Memory B cell (primary cell): ENCODE measurements at regions not wholly inside any gene's neighbourhood (a gene's known extent, or its start where the extent isn't known, plus 50 kb on each side); places are given as distances from the start of the nearest gene placed in this dataset.
"Not testable (repeated sequence)": the region's sequence is repeated elsewhere in the genome, so short reads cannot be mapped to it uniquely, and the experiment has no call there.

Source experiments
- ATAC-seq: fragments of 150-1000 bp; cut with Tn5 transposase; 2 replicates; pipeline ENCODE4 v1.10.0; 2021; ENCODE audit warnings: low read depth, mild to moderate bottlenecking, moderate library complexity
- DNase-seq, 2 donors: peaks; one replicate each; pipeline ENCODE4 v3.0.0; 2022; ENCODE audit warnings: low spot score in 2 of 2
- H3K27ac Mint-ChIP-seq: one replicate; pipeline ENCODE4 v1.8.0; 2022; ENCODE audit warnings: mild to moderate bottlenecking, moderate library complexity, mixed read lengths
- H3K27me3 Mint-ChIP-seq: one replicate; pipeline ENCODE4 v1.8.0; 2022; ENCODE audit warnings: mixed read lengths
- H3K36me3 Mint-ChIP-seq: one replicate; pipeline ENCODE4 v1.8.0; 2022; ENCODE audit warnings: mild to moderate bottlenecking, mixed read lengths
- H3K4me1 Mint-ChIP-seq: one replicate; pipeline ENCODE4 v1.8.0; 2022; ENCODE audit warnings: mixed read lengths
- H3K4me3 Mint-ChIP-seq: one replicate; pipeline ENCODE4 v1.8.0; 2022; ENCODE audit warnings: mild to moderate bottlenecking, moderate library complexity, mixed read lengths
- H3K9me3 Mint-ChIP-seq: one replicate; pipeline ENCODE4 v1.8.0; 2022; ENCODE audit warnings: mixed read lengths

DNA sequence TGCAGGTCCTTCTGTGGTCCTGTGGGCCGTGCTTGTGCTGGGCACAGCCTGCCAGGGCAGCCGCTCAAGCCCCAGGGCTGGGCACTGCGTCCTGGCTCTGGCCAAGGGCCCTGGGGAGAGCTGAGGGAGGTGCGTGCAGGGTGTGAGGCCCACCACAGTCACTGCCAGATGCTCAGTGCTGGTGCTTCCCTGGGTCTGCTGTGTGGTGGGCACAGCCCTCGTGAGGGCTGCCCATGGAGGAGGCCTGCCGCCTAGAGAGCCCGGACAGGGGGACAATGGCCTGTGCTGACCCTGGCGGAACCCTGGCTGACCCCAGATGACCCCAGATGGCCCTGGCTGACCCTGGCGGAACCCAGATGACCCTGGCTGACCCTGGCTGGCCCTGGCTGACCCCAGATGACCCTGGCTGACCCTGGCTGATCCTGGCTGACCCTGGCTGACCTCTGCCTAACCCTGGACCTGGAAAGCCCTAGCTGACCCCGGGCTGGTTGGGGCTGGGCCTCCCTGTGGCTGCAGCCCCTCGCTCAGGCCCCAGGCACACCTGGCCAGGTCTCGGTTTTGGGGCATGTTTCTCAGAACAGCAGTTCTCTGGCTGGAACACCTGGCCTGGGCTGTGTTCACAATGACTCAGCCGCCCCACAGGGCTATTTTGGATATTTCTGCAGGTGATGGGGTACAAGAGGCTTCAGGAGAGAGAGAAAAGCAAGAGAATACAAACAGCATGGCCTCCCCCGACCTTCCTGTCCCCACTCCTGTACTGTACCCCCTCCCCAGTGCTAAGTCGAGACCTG is 55.4 kb downstream of the TMEM121 start:
- Mint-ChIP-seq H3K36me3 (peaks cover 9% of the 10 kb centered on the region), H3K4me3 (peak overlapping the region; percentile 65), H3K27me3 (no peaks in the 10 kb centered on the region), H3K4me1 (peaks cover 51% of the 10 kb centered on the region), H3K9me3 (peaks cover 5% of the 10 kb centered on the region), H3K27ac (peak overlapping the region; percentile 90)
- DNase-seq (no peak), ATAC-seq (peak; percentile 28)

DNA sequence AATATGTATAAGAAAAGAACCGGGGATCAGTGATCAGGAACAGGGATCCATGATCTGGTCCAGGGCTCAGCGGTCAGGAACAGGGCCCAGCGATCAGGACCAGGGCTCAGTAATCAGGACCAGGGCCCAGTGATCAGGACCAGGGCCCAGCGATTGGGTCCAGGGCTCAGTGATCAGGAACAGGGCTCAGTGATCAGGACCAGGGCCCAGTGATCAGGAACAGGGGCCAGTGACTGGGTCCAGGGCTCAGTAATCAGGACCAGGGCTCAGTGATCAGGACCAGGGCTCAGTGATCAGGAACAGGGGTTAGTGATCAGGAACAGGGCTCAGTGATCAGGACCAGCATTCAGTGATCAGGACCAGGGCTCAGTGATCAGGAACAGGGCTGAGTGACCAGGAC is 56.3 kb downstream of the TMEM121 start:
- H3K27ac Mint-ChIP-seq: peak overlapping the region; percentile 90
- peaks cover 44% of the 10 kb centered on the region for H3K4me1 Mint-ChIP-seq
- H3K4me3 Mint-ChIP-seq: no peak overlapping the region
- H3K36me3 Mint-ChIP-seq: peaks cover 9% of the 10 kb centered on the region
- H3K27me3 Mint-ChIP-seq: no peaks in the 10 kb centered on the region
- ATAC-seq: no peak
- H3K9me3 Mint-ChIP-seq: peaks cover 5% of the 10 kb centered on the region
- DNase-seq: no peak

DNA sequence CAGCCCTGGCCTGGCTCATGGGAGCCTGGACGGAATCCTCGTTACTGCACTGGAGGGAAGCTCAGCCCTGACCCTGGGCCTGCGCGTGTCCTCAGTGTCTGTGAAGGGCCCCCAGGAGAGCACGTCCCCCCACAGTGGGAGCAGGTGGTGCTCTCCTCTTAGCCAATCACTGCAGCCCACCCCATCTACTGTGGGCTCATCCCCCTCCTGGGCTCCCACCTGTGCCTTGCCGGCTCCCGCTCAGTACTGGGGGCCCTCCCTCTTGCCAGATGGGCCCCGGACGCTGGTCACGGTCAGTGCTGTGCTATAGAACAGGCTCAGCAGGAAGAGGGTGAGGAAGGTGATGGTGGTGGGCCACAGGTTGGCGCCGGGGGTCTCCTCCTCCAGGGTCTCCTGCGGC is 57.5 kb downstream of the TMEM121 start:
- not testable (repeated sequence) for ATAC-seq, H3K36me3 Mint-ChIP-seq

DNA sequence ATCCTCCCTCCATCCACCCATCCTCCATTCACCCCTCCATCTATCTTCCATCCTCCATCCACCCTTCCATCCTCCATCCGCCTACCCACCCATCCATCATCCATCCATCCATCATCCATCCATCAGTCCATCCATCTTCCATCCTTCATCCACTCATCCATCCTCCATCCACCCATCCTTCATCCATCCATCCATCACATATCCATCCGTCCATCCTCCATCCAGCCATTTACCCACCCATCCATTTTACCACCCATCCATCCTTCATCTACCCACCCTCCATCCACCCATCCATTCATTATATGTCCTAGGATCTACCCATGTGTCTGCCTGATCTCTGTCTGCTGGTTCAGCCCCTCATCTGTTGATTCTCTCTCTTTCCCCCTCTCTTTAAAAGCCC is 58.9 kb downstream of the TMEM121 start:
- ATAC-seq, H3K36me3 Mint-ChIP-seq, H3K9me3 Mint-ChIP-seq, H3K27me3 Mint-ChIP-seq, DNase-seq: not testable (repeated sequence)
- Mint-ChIP-seq H3K4me1 (peaks cover 35% of the 10 kb centered on the region), H3K4me3 (peak overlapping the region; percentile 84), H3K27ac (peak overlapping the region; percentile 94)

More for the DNA sequence above, 57.5 kb downstream of the TMEM121 start:
- H3K9me3 Mint-ChIP-seq, H3K4me3 Mint-ChIP-seq, DNase-seq, H3K27me3 Mint-ChIP-seq: not testable (repeated sequence)
- Mint-ChIP-seq H3K4me1 (peaks cover 36% of the 10 kb centered on the region), H3K27ac (peak overlapping the region; percentile 65)

DNA sequence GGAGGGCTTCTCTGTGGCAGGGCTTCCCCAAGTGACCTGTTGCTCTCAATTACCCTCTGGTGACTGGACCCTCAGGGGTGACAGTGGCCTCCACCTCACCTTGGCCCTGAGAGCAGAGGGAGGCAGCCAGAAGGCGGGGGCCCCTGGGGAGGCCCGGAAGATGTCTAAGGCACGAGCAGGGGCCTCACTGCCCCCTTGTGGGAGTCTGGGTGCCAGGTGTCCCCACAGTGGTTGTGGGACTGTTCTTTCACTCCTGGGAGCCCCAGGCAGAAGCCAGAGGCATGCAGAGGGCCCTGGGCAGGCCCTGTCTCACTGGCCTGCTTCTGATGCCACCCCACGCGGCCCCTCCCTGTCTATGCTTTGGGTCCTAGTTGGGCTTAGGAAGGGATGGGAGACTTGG is 59.3 kb downstream of the TMEM121 start:
- not testable (repeated sequence) for H3K9me3 Mint-ChIP-seq, H3K27me3 Mint-ChIP-seq, H3K36me3 Mint-ChIP-seq
- ATAC-seq: peak; percentile 54
- Mint-ChIP-seq H3K27ac (peak overlapping the region; percentile 94), H3K4me3 (peak overlapping the region; percentile 84), H3K4me1 (peaks cover 30% of the 10 kb centered on the region)
- DNase-seq: peak; percentile 33 to 36

DNA sequence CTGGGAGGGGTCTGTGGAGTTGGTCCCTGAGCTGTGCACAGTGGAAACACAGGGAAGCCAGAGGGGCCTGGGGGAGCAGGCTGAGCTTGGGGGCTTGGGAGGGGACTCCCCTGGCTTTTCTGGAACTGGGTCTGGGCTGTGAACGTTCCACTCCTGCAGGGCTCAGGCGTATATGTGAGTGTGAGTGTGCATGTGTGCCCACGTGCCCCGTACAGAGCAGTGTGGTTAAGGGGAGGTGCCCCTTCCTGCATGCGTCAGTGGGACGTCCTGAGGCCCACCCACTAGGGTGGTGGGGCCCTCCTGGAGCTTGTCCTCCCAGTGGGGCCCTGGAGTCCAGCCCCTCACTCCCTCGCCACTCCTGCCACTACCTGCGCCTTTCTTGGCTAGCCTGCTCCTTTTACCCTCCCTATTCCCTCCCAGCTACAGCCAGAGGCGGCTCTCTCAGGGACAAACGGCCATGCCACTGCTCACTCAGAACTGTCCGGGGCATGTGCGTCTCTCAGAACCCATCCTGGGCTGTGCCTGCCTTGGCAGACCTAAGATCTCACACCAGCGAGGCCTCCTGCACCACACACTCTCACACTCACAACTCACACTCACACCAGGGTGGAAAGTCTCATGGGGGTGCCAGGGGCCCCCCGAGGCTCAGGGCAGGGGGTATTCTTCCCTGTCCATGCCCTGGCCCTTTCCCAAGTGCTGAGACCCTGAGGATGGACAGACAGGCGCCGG is 59.9 kb downstream of the TMEM121 start:
- Mint-ChIP-seq H3K4me1 (peaks cover 25% of the 10 kb centered on the region), H3K27ac (peak overlapping the region; percentile 94), H3K4me3 (peak overlapping the region; percentile 84)
- not testable (repeated sequence) for H3K9me3 Mint-ChIP-seq, H3K36me3 Mint-ChIP-seq, H3K27me3 Mint-ChIP-seq
- ATAC-seq (peak; percentile 93), DNase-seq (peak; percentile 25 to 33)

DNA sequence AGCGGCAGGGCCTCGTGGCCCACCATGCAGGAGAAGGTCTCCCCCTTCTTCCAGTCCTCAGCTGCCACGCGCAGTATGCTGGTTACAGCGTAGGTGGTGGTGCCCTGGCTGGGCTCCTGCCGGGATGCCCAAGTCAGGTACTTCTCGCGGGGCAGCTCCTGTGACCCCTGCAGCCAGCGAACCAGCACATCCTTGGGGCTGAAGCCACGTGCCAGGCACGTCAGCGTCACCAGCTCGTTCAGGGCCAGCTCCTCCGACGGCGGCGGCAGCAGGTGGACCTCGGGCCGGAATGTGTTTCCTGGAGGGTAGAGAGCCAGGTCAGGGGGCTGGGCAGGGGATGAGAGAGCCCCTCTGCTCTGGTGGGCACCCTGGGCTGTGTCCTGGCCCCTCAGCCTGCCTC is 60.7 kb downstream of the TMEM121 start:
- DNase-seq, H3K36me3 Mint-ChIP-seq, H3K27me3 Mint-ChIP-seq, ATAC-seq, H3K9me3 Mint-ChIP-seq: not testable (repeated sequence)
- Mint-ChIP-seq H3K4me3 (peak overlapping the region; percentile 56), H3K4me1 (peaks cover 22% of the 10 kb centered on the region), H3K27ac (peak overlapping the region; percentile 94)

DNA sequence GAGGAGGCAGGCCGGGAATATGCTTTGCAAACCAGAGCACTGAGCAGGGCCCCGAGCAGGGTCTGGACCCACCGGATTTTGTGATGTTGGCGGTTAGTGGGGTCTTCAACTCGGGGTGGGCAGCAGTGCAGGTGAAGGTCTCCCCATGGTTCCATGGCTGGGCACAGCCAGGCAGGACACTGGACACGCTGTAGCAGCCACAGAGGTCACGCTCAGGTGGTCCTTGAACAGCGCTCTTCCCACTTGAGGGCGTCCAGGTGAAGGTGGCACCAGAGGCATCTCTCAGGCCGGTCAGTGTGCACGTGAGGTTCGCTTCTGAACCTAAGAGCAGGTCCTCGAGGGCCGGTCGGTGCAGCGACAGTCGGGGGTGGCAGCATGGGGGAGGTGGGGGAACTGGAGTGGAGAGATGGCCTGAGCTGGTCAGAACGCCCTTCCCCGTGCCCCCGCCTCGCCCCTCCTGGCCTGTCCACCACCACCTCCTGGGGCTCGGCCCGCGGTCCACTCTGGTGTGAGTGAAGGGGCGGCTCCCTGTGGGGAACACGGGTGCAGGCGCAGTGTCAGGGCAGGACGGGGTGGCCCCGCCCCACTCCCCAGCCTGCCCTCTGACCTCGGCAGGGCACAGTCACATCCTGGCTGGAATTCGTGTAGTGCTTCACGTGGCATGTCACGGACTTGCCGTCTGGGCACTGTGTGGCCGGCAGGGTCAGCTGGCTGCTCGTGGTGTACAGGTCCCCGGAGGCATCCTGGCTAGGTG is 61.3 kb downstream of the TMEM121 start:
- not testable (repeated sequence) for ATAC-seq, H3K27me3 Mint-ChIP-seq, H3K9me3 Mint-ChIP-seq, H3K36me3 Mint-ChIP-seq, H3K27ac Mint-ChIP-seq
- H3K4me3 Mint-ChIP-seq: peak overlapping the region; percentile 41
- DNase-seq: peak in 1 of 2 donors; percentile 10
- peaks cover 19% of the 10 kb centered on the region for H3K4me1 Mint-ChIP-seq

DNA sequence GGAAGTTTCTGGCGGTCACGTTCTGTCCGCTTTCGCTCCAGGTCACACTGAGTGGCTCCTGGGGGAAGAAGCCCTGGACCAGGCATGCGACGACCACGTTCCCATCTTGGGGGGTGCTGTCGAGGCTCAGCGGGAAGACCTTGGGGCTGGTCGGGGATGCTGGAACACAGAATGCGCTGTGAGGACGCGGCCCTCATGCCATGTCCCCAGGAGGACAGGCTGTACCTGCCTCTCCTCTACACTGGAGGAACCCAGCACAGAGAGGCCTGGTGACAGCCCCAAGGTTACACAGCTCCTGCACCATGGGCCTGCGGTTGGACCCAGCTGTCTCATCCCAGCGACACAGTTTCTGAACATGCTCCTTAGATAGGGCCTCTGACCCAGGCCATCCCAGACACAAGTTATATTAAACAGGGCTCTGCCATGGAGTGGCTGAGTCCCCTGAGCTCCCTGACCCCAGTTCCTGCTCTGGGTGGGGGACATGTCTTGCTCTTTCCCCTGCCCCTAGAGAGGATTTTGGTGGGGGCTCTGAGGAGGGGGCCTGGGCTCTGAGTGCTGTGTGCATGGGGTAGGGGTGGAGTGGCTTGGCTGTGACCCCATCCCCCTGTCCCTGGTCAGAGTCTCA is 62.0 kb downstream of the TMEM121 start:
- peak overlapping the region; percentile 83 for H3K27ac Mint-ChIP-seq
- no peak for ATAC-seq
- peak overlapping the region; percentile 67 for H3K4me3 Mint-ChIP-seq
- H3K36me3 Mint-ChIP-seq: peaks cover 5% of the 10 kb centered on the region
- H3K4me1 Mint-ChIP-seq: peaks cover 16% of the 10 kb centered on the region
- H3K9me3 Mint-ChIP-seq: peaks cover 5% of the 10 kb centered on the region
- DNase-seq: peak in 1 of 2 donors; percentile 4
- no peaks in the 10 kb centered on the region for H3K27me3 Mint-ChIP-seq

DNA sequence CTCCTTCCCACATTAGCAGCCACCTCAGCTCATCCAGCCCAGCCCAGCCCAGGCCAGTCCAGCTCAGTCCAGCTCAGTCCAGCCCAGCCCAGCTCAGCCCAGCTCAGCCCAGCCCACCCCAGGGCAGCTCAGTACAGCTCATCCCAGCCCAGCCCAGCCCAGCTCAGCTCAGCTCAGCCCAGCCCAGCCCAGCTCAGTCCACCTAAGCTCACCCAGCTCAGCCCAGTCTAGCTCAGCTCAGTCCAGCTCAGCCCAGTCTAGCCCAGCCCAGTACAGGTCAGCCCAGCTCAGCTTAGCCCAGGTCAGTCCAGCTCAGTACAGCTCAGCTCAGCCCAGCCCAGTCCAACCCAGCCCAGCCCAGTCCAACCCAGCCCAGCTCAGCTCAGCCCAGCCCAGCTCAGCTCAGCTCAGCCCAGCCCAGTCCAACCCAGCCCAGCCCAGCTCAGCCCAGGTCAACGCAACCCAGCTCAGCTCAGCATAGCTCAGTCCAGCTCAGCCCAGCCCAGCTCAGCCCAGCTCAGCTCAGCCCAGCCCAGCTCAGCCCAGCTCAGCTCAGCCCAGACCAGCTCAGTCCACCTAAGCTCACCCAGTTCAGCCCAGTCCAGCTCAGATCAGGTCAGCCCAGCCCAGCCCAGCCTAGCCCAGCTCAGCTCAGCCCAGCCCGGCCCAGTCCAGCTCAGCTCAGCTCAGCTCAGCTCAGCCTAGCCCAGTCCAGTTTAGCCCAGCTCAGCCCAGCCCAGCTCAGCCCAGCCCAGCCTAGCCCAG is 63.0 kb downstream of the TMEM121 start:
- Mint-ChIP-seq H3K9me3 (peaks cover 5% of the 10 kb centered on the region), H3K4me1 (peaks cover 14% of the 10 kb centered on the region), H3K27ac (peak overlapping the region; percentile 83), H3K36me3 (peaks cover 5% of the 10 kb centered on the region), H3K4me3 (peak overlapping the region; percentile 67), H3K27me3 (no peaks in the 10 kb centered on the region)
- no peak for ATAC-seq
- DNase-seq: peak in 1 of 2 donors; percentile 14

DNA sequence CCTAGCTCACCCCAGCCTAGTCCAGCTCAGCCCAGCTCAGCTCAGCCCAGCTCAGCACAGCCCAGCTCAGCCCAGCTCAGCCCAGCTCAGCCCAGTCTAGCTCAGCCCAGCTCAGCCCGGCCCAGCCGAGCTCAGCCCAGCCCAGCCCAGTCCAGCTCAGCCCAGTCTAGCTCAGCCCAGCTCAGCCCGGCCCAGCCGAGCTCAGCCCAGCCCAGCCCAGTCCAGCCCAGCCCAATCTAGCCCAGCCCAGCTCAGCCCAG is 63.5 kb downstream of the TMEM121 start:
- H3K36me3 Mint-ChIP-seq, H3K27me3 Mint-ChIP-seq, DNase-seq, H3K9me3 Mint-ChIP-seq, ATAC-seq: not testable (repeated sequence)
- H3K4me1 Mint-ChIP-seq: peaks cover 13% of the 10 kb centered on the region
- H3K27ac Mint-ChIP-seq: peak overlapping the region; percentile 83
- peak overlapping the region; percentile 11 for H3K4me3 Mint-ChIP-seq

DNA sequence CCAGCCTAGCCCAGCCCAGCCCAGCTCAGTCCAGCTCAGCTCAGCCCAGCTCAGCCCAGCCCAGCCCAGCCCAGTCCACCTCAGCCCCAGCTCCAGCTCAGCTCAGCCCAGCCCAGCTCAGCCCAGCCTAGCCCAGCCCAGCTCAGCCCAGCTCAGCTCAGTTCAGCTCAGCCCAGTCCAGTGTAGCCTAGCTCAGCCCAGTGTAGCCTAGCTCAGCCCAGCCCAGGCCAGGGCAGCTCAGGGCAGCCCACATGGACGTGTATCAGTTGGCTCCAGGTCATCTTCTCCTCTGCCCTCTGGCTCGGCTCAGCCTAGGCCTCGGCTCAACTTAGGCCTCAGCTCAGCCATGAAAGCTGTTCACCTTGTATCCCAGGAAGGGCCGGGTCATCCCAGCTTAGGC is 64.7 kb downstream of the TMEM121 start:
- ATAC-seq: no peak
- peaks cover 3% of the 10 kb centered on the region for H3K4me1 Mint-ChIP-seq
- no peaks in the 10 kb centered on the region for H3K9me3 Mint-ChIP-seq

DNA sequence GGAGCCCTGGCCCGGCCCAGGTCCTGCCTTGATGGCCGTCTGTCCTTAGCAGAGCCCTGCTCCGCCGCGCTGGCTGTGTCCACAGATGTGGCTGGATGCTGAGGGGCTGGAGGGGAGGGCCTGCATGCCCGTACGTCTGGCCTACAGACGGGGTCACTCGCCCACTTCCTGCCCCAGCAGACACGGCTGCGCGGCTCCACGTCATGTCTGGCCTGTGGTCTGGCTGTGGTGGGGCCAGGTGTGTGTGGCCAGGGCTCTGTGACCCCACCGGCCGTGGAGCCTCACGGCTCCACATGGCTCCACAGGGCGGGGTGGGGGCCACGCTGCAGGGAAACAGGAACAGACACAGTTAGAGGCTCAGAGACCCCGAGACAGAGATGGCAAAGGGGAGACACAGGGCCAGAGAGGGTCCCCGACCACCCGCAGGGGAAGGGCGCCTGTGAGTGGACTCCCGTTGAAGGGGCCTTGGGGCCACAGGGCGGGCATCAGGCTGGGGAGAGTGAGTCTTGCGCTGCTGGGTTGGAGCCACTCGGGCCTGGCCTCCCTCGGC is 65.5 kb downstream of the TMEM121 start:
- peak in 1 of 2 donors; percentile 11 for DNase-seq
- H3K4me1 Mint-ChIP-seq, H3K9me3 Mint-ChIP-seq, H3K36me3 Mint-ChIP-seq, H3K27ac Mint-ChIP-seq, H3K27me3 Mint-ChIP-seq, H3K4me3 Mint-ChIP-seq: not testable (repeated sequence)
- ATAC-seq: peak; percentile 57

More for the DNA sequence above, 64.7 kb downstream of the TMEM121 start:
- no peak overlapping the region for H3K4me3 Mint-ChIP-seq
- H3K27ac Mint-ChIP-seq: no peak overlapping the region
- no peaks in the 10 kb centered on the region for H3K27me3 Mint-ChIP-seq
- no peaks in the 10 kb centered on the region for H3K36me3 Mint-ChIP-seq
- DNase-seq: peak in 1 of 2 donors; percentile 14
